ENCODE measurements at regions not wholly inside any gene's neighbourhood (a gene's known extent, or its start where the extent isn't known, plus 50 kb on each side); places are given as distances from the start of the nearest gene placed in this dataset.

GRCh38 chr1:96363826-96364225, 357.8 kb upstream of the PTBP2 start (continued):
- TF ChIP-seq NANOG (IDR thresholded peaks at IDR 0.05; ENCODE audit: insufficient read depth, low read depth, low read length, poor library complexity, severe bottlenecking) (no peak), KDM5A (IDR thresholded peaks at IDR 0.05; ENCODE audit: low read length) (no peak), SIN3A (conservative IDR thresholded peaks at IDR 0.05 in 1 of 2, IDR thresholded peaks at IDR 0.05 in 1 of 2; ENCODE audit: low read depth in 1 of 2, low read length in 2 of 2) (no peak), EP300 (IDR thresholded peaks at IDR 0.05; ENCODE audit: borderline replicate concordance in 1 of 2, low read depth in 2 of 2, low read length in 2 of 2) (no peak), SAP30 (IDR thresholded peaks at IDR 0.05; ENCODE audit: insufficient read depth, insufficient replicate concordance, low read length) (no peak), SUZ12 (IDR thresholded peaks at IDR 0.05; ENCODE audit: low read length) (no peak), RAD21 (IDR thresholded peaks at IDR 0.05 in 1 of 2, conservative IDR thresholded peaks at IDR 0.05 in 1 of 2; ENCODE audit: low read depth in 2 of 2, low read length in 2 of 2) (no peak), KDM4A (IDR thresholded peaks at IDR 0.05; ENCODE audit: low read depth, low read length, severe bottlenecking) (no peak), CEBPB (IDR thresholded peaks at IDR 0.05; ENCODE audit: low read depth, low read length) (no peak), CREB1 (IDR thresholded peaks at IDR 0.05) (no peak), MAX (IDR thresholded peaks at IDR 0.05) (no peak), E2F6 (IDR thresholded peaks at IDR 0.05) (no peak), TCF12 (IDR thresholded peaks at IDR 0.05; ENCODE audit: low read depth, low read length) (no peak), NRF1 (IDR thresholded peaks at IDR 0.05; ENCODE audit: low read depth, low read length) (no peak), TAF7 (optimal IDR thresholded peaks at IDR 0.05; ENCODE audit: borderline replicate concordance, low read depth, low read length) (no peak), SP2 (IDR thresholded peaks at IDR 0.05; ENCODE audit: low read length) (no peak), ZNF274 (IDR thresholded peaks at IDR 0.05; ENCODE audit: borderline replicate concordance, extremely low read depth, low read length) (no peak), TAF1 (IDR thresholded peaks at IDR 0.05; ENCODE audit: low read depth, low read length) (no peak)

Data from H1 (cell line).